ENCODE measurements at regions not wholly inside any gene's neighbourhood (a gene's known extent, or its start where the extent isn't known, plus 50 kb on each side); places are given as distances from the start of the nearest gene placed in this dataset.

DNA sequence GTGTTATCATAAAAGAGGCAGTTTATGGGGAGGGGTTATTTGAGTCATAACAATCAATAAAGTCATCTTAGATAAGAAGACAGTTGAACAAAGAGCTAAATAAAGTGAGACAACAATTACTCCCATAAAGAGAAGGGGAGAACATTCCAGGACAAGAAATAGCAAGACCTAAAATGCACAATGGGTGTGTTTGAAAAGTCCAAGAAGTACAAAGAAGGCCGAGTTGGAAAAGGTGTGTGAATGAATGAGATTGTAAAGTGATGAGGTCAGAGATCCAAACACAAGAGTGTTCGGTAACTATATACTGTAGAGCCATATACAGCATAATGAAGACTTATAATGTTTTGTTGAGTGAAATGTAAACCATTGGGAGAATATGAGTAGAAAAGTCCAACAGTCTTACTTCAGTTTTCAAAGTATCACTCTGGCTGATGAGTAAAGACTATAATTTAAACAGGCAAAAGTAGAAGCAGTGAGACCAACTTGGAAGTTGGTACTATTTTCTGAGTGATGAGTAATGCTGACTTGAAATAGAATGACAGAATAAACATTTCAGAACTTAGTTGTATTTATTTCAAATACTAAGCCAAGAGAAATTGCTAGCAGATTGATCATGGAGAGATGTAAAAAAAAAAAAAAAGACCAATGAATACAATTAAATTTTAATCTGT lies 868.7 kb upstream of the CDH9 start:
- Histone ChIP-seq H3K9me3 (ENCODE audit: insufficient read depth in 2 of 2, low read depth in 1 of 2, low read length in 1 of 2) (no peaks in the 10 kb centered on the region), H3K23ac (ENCODE audit: insufficient read length) (no peak overlapping the region), H2BK12ac (ENCODE audit: low read depth, low read length) (no peak overlapping the region), H3K4me2 (ENCODE audit: insufficient read depth in 1 of 2, low read depth in 2 of 2, low read length in 2 of 2) (no peak overlapping the region), H3K27ac (ENCODE audit: low read depth, low read length) (no peak overlapping the region), H2BK20ac (ENCODE audit: low read length) (no peak overlapping the region), H4K91ac (replicated peaks; ENCODE audit: insufficient read length, low read length) (no peak overlapping the region), H2AFZ (ENCODE audit: low read length) (no peak overlapping the region), H3K4me3 (ENCODE audit: extremely low read depth in 1 of 4, insufficient read depth in 2 of 4, low read depth in 3 of 4, low read length in 4 of 4) (no peak overlapping the region), H2AK5ac (ENCODE audit: low read depth, low read length) (no peak overlapping the region), H2BK5ac (ENCODE audit: low read depth, low read length) (no peak overlapping the region), H3K79me1 (ENCODE audit: low read depth, low read length) (no peaks in the 10 kb centered on the region), H4K8ac (ENCODE audit: extremely low read depth, insufficient read depth, low read length) (no peak overlapping the region), H3K18ac (ENCODE audit: extremely low read depth, low read length) (no peak overlapping the region), H3K23me2 (ENCODE audit: low read depth, low read length) (no peaks in the 10 kb centered on the region), H3K36me3 (ENCODE audit: control insufficient read depth in 2 of 4, insufficient read depth in 4 of 4, low read length in 3 of 4) (no peaks in the 10 kb centered on the region), H3K4me1 (replicated peaks in 1 of 4; ENCODE audit: control insufficient read depth in 3 of 4, insufficient read depth in 4 of 4, low read length in 3 of 4) (no peaks in the 10 kb centered on the region), H2BK15ac (ENCODE audit: low read length) (no peak overlapping the region), H3K79me2 (ENCODE audit: control insufficient read depth in 1 of 2, insufficient read depth in 2 of 2, low read length in 2 of 2) (no peaks in the 10 kb centered on the region), H3K27me3 (replicated peaks in 1 of 4; ENCODE audit: control insufficient read depth in 3 of 4, extremely low read depth in 1 of 4, insufficient read depth in 3 of 4, low read length in 3 of 4) (no peaks in the 10 kb centered on the region), H3K14ac (ENCODE audit: insufficient read length) (no peak overlapping the region), H3K9ac (replicated peaks in 1 of 4; ENCODE audit: extremely low read depth in 1 of 4, low read depth in 3 of 4, low read length in 3 of 4) (no peak overlapping the region), H3K4ac (replicated peaks; ENCODE audit: insufficient read length, low read depth, low read length) (no peak overlapping the region), H4K20me1 (replicated peaks in 1 of 2; ENCODE audit: control insufficient read depth in 1 of 2, insufficient read depth in 2 of 2, low read length in 2 of 2) (no peaks in the 10 kb centered on the region), H2BK120ac (replicated peaks; ENCODE audit: low read depth, low read length) (no peak overlapping the region), H3K56ac (replicated peaks; ENCODE audit: insufficient read length, low read depth, low read length) (no peak overlapping the region), H4K5ac (ENCODE audit: insufficient read length, low read depth, low read length) (no peak overlapping the region)
- ChIA-PET POLR2A (ENCODE audit: partially characterized antibody) (no interaction called here), CTCF (ENCODE audit: partially characterized antibody) (no interaction called here)
- FAIRE-seq, result no peak
- DNase-seq (ENCODE audit: low read depth in 1 of 2, low spot score in 2 of 2), result no peak
- WGBS, 2 experiments (ENCODE audit: extremely low coverage in 1 of 2, insufficient coverage in 1 of 2, insufficient read length in 1 of 2, insufficient replicate concordance in 2 of 2, low coverage in 1 of 2, low lambda C conversion rate in 2 of 2, missing lambda C conversion rate in 1 of 2), result 94% methylated on average over 2 of the region's 2 CpGs; no CpG with 5 or more reads in 1 of the 2 experiments
- TF ChIP-seq SRF (IDR thresholded peaks at IDR 0.05; ENCODE audit: low read depth, low read length), result no peak
- TF ChIP-seq CREB1 (IDR thresholded peaks at IDR 0.05), result no peak
- no peak for TF ChIP-seq HDAC6 (IDR thresholded peaks at IDR 0.05; ENCODE audit: low read depth, low read length)
- TF ChIP-seq BACH1 (IDR thresholded peaks at IDR 0.05; ENCODE audit: low read length), result no peak
- TF ChIP-seq E2F6 (IDR thresholded peaks at IDR 0.05), result no peak
- no peak for TF ChIP-seq KDM5A (IDR thresholded peaks at IDR 0.05; ENCODE audit: low read length)
- TF ChIP-seq MAFK (IDR thresholded peaks at IDR 0.05; ENCODE audit: low read depth, low read length), result no peak
- no peak for TF ChIP-seq GTF2F1 (IDR thresholded peaks at IDR 0.05; ENCODE audit: borderline replicate concordance, low read depth, low read length)
- TF ChIP-seq SUZ12 (IDR thresholded peaks at IDR 0.05; ENCODE audit: low read length), result no peak
- TF ChIP-seq RXRA (IDR thresholded peaks at IDR 0.05; ENCODE audit: insufficient read depth, low read depth, low read length), result no peak
- TF ChIP-seq CEBPB (IDR thresholded peaks at IDR 0.05; ENCODE audit: low read depth, low read length), result no peak
- no peak for TF ChIP-seq BRCA1 (IDR thresholded peaks at IDR 0.05; ENCODE audit: low read depth, low read length)
- TF ChIP-seq PHF8 (conservative IDR thresholded peaks at IDR 0.05; ENCODE audit: low read depth, low read length), result no peak
- TF ChIP-seq, protein P1, sequence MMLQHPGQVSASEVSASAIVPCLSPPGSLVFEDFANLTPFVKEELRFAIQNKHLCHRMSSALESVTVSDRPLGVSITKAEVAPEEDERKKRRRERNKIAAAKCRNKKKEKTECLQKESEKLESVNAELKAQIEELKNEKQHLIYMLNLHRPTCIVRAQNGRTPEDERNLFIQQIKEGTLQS (IDR thresholded peaks at IDR 0.05; ENCODE audit: insufficient read depth, low read depth, low read length), result no peak

Data from H1 (cell line).